ENCODE measurements at regions not wholly inside any gene's neighbourhood (a gene's known extent, or its start where the extent isn't known, plus 50 kb on each side); places are given as distances from the start of the nearest gene placed in this dataset.
"Not testable (repeated sequence)": the region's sequence is repeated elsewhere in the genome, so short reads cannot be mapped to it uniquely, and the experiment has no call there.

DNA sequence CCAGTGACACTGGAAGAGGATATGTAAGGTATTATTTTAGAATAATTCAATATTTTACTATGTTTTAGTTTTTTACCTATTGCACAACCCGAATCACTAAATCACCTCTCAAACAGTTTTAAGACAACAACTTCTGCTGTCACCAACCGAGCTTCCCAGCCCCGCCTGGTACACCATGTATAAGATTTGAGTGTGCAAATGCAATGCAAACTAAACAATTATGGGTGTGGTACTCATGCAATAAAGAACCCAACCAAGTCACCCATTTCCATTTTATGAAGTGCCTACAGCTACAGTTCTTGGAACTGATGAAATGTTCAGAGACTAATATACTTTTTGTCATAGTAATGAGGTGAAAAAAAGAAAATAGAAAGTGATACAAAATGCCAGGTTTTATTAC, 256.2 kb downstream of the TAFA4 start:
- intact Hi-C loops (cut with DNase I): no loop called here
- DNase-seq (ENCODE audit: low spot score): no peak

DNA sequence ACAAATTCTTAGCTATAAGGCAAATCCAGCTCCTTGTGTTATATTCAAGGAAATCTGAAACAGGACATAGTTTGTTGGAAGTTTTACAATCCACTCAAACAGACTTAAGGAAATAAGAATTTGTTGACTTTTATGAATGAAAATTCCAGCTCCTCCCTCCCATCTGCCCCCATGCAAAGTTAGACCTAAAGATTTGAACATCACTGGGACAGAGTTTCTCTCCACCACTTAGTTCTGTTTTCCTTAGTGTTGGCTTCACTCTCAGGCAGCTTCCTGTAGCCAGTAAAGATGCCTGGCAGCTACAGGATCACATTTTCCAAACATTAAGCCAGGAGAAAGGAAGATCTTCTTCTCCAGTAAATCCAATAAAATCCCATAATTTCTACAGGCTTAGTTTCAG, 265.0 kb downstream of the TAFA4 start:
- intact Hi-C loops (cut with DNase I): no loop called here
- no peak for DNase-seq (ENCODE audit: low spot score)

DNA sequence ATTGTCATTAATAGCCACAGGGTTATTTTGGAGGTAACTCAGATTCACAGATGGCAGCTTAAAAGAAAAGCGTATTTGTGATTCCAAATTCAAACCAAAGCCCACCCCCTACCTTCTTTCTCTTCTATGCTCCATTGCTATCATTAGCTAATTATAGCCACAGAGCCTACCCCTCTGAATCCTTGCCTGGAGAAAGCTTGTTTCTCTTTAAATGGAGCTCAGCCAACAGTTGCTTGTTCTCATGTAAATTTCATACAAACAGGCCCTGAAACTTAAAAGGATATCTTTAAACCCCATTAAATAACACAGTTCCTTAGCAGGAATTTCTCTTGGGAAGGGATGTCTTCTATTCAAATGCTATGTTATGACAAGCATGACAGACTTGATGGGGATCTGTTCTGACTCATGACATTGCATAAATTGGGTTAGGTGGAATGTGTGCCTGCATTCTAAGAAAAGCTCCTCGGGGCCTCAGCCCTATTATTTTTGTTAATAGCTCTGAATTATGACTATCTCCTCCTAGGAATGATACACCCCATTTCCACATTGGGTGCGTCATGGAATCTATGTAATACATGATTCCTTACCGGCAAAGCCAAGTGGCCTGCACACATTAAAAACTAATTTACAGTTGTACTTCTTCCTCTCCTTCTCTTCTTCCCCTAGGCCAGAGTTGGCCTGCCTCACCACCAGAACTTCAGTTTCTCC, 265.8 kb downstream of the TAFA4 start:
- intact Hi-C loops (cut with DNase I): no loop called here
- no peak for DNase-seq (ENCODE audit: low spot score)

DNA sequence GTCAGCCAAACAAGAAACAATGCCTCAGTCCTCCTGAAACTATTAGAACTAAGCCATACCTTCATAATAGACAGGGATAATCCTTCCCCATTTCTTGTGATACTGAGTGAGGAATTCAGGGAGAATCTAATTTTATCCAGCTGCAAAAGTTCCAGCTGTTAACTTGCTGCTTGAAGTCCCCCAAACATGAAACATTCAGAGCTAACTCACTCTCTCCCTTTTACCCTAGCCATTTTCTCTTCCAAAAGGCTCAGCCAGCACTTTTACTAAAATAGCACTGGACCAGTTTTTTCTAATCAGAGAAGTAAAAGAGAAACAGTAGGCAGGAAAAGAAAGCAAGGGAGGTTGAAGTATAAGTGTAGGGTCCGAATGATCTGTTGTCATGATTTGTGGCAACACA, 268.1 kb downstream of the TAFA4 start:
- intact Hi-C loops (cut with DNase I): no loop called here

DNA sequence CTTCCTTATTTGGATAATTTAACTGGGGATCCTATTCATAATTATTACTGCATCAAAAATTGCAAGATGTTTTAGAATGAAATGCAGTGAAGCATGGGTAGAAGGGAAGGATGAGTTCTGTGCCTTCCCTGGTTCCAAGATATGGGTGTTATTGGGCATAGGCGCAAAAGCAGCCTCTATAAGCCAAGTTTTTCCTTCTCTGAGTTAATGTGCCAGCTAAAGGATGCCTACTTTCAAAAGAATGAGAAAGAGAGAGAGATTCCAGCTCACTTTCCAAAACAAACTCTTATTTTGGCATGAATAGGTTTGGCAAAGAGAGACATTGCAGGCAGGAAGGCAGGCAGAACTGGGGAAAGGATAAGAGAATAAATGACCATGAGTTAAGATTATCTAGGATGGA, 270.2 kb downstream of the TAFA4 start:
- intact Hi-C loops (cut with DNase I): no loop called here

More for the DNA sequence above, 268.1 kb downstream of the TAFA4 start:
- no peak for DNase-seq (ENCODE audit: low spot score)

DNA sequence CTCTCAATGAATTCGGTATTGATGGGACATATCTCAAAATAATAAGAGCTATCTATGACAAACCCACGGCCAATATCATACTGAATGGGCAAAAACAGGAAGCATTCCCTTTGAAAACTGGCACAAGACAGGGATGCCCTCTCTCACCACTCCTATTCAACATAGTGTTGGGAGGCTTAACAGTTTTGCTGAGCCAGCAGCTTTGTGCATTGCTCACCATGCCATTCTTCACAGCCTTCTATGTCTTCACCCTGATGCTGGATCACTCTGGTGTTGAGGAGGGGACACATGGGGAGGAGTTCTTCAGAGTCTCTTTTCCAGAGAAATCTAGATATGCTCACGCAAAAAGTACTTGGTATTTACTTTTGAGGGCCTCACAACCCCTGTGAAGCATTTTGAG, 281.7 kb downstream of the TAFA4 start:
- DNase-seq (ENCODE audit: low spot score); intact Hi-C loops (cut with DNase I): not testable (repeated sequence)

More for the DNA sequence above, 270.2 kb downstream of the TAFA4 start:
- no peak for DNase-seq (ENCODE audit: low spot score)

DNA sequence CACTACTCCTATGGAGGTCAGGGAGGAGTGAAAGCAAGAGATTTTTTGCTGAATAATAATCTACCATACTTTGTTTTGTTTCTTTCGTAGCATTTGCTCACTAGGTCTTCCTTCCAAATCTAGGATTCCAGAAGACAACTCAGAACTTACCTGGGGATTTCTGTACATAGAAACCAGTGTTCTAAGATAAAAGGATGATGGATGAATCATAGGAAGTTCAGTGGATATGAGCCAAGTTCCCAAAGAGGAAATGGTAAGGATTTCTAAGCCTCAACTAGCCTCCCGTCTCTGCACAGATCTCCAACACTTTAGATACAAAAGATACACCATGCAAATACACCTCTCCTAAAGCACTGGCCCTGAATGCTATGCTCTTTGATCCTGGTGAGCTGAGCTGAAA, 283.9 kb downstream of the TAFA4 start:
- intact Hi-C loops (cut with DNase I): no loop called here
- DNase-seq (ENCODE audit: low spot score): no peak

DNA sequence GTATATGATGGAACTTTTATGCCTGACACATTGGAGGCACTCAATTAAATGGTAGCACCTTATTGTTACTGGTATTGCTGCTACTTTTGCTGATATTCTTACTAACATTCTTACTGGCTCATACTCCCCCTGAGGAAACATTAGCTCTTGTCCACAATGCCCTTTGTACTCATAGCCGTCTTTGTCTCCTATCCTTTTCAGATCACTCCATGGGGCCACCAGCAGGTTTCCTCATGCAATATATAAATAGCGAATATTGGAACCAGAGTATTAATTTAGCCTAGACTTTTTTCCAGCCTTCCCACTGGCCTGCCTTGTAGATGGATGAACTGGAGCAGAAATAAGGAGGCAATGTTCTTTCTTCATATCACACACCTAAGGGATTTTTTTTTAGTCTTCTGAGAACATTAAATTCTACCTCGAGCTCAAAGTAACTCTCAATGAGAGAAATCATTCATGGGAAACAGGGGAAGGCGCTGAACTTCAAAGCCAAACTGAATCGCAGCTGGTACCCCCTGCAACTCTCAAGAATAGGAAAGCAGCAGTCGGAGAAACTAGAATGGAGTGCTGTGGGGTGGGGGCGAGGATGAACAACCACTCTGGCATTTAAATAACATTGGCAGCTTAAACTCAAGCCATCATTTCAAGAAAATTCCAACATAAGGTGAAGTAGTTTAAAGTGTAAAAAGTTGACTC, 300.3 kb downstream of the TAFA4 start:
- intact Hi-C loops (cut with DNase I): no loop called here
- no peak for DNase-seq (ENCODE audit: low spot score)

DNA sequence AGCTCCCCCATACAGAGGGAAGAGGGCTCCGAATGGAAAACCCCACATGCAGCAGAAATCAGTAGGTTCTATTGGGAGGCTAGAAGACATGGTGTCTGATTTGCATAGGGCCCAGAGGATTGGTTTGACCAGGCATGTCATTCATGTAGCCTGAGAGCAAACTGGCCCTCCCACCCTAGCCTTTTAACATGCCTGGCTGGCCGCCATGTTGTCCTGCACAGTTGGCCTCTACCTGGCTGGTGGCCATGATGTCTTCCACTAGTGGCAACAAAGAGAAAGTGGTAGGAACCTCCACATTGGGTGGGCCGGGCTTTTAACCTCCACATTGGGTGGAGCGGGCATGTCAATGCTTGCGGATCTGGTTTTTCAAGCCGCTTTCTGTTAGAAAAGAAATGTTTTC, 312.1 kb downstream of the TAFA4 start:
- intact Hi-C loops (cut with DNase I): no loop called here
- DNase-seq (ENCODE audit: low spot score): no peak

DNA sequence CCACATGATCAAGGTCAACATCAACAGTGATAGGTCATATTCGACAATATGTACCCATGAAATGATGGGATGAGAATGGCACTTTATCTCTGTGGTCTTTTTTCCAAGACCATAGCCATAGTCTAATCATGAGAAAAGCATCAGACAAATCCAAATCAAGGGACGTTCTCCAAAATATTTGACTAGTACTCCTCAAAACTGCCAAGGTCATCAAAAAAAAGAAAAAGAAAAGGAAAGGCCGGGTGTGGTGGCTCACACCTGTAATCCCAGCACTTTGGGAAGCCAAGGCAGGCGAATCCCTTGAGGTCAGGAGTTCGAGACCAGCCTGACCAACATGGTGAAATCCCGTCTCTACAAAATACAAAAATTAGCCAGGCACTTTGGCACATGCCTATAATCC, 318.3 kb downstream of the TAFA4 start:
- no peak for DNase-seq (ENCODE audit: low spot score)
- intact Hi-C loops (cut with DNase I): no loop called here

DNA sequence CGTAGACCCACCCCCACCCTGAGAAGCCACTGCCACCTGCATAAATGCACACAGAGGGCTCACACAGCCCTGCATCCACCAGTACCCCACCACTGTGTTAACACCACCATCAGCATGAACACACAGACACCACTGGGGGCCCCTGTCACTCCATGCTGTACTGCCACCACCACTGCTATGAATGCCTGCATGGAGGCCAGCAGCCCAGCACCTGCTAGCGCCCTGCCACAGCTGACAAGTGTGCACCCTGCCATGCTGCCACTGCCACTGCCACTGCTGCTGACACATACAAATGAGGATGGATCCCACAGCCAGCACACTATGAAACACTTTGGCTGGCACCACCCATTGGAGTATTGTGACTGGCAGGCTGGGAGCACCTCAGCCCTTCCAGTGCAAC, 361.0 kb downstream of the TAFA4 start:
- intact Hi-C loops (cut with DNase I): no loop called here
- no peak for DNase-seq (ENCODE audit: low spot score)

DNA sequence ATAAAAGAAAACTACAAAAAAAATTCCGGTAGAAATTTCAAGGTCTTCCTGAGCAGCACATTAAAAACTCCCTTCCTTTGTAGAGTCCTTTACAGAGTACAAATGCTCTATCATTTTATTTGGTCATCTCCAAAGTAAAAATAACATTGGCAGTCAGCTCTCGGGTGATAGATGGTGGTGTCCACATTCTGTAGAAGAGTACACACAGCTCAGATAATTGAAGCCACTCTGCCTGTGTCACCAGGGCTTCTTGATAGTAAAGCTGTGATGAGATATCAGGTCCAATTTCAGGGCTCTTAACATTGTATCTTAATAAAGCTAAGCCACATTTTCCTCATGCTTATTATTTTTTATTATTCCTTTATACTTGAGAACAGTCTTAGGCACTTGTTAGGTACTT, 371.6 kb downstream of the TAFA4 start:
- intact Hi-C loops (cut with DNase I): no loop called here
- DNase-seq (ENCODE audit: low spot score): no peak

DNA sequence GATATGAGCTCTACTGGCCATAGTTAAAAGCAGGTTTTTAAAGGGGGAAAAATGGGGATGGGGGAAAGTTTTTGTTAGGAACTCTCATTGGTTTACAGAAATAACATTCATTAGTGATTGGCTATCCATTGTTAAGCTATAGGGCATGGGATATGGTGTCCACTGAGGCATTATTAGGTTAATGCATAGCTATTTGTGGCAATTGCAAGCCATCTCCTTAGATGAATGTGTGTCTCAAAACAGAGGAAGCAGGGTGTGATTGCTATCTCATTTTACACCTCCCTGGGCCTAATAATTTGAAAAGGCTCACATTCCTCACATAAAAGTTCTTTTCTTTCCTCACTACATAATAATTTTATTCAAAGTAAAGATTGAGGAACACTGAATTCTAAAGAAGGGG, 396.6 kb downstream of the TAFA4 start:
- intact Hi-C loops (cut with DNase I): no loop called here
- DNase-seq (ENCODE audit: low spot score): no peak

DNA sequence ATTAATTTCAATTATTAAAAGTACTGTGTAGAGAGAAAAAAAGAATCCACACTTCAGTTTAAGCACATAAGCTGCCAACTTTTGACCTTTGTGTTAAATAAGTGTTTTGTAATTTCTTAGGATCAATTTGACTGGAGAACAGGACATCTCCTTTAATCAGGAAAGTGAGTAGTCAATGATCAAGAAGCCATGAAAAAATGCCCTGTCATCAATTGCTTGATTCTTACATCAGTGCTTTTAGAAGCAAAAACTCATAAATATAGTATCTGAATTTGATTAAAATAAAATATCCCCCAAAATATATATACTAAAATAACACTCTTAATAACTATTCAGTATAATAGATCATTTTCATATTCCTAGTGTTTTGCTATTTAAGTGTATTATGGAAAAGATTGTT, 409.0 kb downstream of the TAFA4 start:
- intact Hi-C loops (cut with DNase I): no loop called here
- DNase-seq (ENCODE audit: low spot score): no peak

DNA sequence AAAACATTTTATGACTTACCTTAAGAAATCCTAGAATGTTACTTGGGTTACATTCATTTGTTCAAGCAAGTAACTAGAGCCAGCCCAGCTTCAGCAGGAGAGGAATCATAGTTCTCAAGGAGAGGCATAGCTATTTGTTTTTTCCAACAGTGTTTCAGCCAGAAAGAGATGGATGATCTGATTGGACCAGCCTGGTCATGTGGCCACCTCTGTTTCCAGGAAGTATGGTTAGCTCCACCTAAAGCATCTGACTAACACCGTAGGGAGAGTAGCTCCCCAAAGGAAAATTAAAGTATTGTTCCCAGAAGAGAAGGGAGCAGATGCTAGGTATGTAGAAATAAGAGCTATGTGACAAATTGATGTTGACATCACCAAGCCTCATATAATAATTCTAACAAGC, 417.1 kb downstream of the TAFA4 start:
- no peak for DNase-seq (ENCODE audit: low spot score)
- intact Hi-C loops (cut with DNase I): no loop called here

DNA sequence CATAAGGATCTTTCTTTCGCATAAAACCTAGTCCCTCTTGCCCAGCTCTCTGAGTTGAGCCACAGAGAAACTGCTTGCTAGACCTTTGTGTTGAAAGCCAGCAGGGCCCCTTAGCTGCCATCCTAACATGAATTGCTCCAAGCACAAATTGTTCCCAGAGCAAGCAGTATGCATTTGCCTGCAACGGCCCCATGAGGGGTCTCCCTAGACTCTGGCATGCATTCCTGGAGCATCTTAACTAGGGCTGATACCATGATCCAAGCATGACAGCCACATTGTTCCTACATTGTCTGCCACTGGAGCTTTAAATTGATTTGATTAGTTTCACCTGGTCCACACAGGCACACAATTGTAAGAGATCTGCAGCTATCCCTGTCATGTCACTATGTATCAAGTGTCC, 428.1 kb downstream of the TAFA4 start:
- intact Hi-C loops (cut with DNase I): no loop called here
- no peak for DNase-seq (ENCODE audit: low spot score)

DNA sequence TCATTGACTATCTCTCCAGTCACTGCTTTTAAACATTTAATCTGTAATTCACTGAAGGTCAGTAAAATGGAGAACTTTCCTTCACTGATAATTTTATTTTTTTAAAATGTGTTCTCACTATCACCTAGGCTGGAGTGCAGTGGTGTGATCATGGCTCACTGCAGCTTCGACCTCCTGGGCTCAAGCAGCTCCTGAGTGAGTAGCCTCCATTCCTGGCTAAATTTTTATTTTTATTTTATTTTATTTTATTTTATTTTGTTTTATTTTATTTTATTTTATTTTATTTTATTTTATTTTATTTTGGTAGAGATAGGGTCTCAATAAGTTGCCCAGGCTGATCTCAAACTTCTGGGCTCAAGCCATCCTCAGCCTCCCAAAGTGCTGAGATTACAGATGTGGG, 446.5 kb downstream of the TAFA4 start:
- intact Hi-C loops (cut with DNase I); DNase-seq (ENCODE audit: low spot score): not testable (repeated sequence)

DNA sequence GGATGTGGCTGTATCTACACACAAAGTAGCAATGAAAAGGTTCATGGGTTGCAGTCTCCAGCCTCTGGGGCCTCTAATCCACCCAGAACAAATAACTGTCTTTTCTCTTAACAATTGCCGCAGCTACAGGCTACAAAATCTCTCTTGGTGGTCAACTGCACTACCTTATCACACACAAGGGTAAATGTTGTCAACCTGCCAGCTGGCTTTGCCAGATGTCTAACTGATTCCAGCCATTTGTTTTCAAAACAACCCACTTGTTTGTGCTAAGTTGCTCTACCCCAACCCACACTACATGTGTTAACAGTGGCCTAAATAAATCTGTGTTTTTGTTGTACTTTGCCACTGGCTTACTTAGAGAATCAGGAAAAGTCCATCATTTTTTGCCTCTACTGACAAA, 447.3 kb downstream of the TAFA4 start:
- intact Hi-C loops (cut with DNase I): no loop called here
- DNase-seq (ENCODE audit: low spot score): no peak

DNA sequence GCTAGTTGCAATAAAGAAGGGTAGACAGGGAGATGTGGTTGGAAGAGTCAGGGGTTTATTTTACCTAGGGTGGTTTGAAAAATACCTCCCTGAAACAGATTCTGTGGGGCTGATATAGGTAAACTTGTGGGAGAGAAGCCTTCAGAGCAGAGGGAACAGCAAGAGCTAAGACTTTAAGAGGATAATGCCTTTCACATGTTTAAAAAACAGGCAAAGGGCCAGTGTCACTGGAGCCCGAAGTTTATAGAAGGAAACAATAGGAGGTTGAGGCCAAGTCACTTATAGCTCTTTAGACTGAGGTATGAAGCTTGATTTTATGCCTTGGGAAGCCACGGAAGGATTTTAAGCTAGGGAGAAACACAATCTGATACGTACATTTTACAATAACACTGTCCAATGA, 448.7 kb downstream of the TAFA4 start:
- intact Hi-C loops (cut with DNase I): no loop called here
- DNase-seq (ENCODE audit: low spot score): no peak

DNA sequence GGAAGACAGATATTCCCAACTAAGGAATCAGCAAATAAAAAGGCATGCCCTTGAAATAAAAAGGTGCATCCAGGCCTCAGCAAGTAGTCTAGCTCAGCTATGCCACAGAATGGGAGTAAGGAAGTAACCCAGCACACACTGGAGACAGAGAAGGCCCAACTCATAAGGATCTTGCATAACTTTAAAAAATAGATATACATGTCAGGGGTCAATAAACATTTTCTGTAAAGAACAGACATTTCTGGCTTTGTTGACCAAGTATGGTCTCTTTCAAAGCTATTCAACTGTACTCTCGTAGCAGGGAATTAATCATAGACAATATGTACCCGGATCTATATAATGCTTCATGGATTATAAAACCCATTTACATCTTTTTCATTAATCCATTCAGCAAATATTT, 449.3 kb downstream of the TAFA4 start:
- DNase-seq (ENCODE audit: low spot score): no peak
- intact Hi-C loops (cut with DNase I): no loop called here

DNA sequence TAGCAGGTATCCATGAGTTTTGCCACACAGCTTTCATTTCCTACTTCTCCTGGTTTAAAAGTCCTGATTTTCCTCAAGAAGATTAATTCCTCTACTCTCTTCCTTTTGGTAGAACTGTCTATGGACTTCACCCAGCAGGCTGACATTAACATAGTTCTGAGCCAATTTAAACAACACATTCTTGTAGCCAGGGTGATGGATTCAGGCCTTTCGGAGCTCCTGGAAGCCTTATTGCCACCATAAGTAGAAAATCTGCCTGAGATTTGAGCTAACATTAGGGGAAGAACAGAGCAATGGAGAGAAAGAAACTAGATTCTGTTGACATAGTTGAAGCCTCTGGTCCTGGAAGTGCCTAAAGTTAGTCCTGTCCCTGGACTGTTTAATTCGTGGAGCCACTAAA, 449.8 kb downstream of the TAFA4 start:
- intact Hi-C loops (cut with DNase I): no loop called here
- DNase-seq (ENCODE audit: low spot score): no peak

DNA sequence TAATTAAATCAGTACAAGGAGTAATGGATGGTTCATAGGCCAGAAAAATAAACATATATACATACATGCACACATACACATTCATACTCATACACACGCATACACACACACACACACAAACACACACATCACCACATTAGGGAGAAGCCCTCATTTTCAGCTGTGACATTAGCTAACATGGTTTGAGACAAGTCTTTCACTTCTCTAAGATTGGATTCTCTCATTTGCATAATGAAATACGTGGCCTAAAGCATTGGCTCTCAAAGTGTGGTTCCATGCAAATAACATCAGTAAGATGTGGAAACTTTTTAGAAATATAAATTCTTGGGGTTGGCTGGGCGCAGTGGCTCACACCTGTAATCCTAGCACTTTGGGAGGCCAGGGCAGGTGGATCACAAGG, 452.6 kb downstream of the TAFA4 start:
- intact Hi-C loops (cut with DNase I): no loop called here

More for the DNA sequence above, 452.6 kb downstream of the TAFA4 start:
- no peak for DNase-seq (ENCODE audit: low spot score)
